ENCODE measurements at regions not wholly inside any gene's neighbourhood (a gene's known extent, or its start where the extent isn't known, plus 50 kb on each side); places are given as distances from the start of the nearest gene placed in this dataset.
"Not testable (repeated sequence)": the region's sequence is repeated elsewhere in the genome, so short reads cannot be mapped to it uniquely, and the experiment has no call there.

DNA sequence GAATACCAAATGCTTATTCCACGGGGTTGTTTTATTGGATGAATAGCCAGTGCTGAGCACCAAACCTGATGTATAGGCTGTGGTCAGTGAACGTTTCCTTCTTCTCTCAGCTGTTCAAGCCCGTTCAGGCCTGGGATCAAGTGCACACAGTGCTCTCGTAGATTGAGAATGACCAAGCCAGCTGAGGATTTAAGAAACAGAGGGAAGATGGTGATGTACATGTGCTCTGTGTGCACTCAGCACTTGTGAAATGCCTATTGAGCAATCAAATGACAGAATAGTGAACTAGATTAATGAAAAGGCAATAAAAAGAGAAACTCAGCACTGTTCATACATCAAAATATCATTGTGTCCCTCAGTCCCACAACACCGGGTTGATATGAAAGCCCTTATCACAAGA is 302.5 kb downstream of the BMPER start:
- no peak for DNase-seq

DNA sequence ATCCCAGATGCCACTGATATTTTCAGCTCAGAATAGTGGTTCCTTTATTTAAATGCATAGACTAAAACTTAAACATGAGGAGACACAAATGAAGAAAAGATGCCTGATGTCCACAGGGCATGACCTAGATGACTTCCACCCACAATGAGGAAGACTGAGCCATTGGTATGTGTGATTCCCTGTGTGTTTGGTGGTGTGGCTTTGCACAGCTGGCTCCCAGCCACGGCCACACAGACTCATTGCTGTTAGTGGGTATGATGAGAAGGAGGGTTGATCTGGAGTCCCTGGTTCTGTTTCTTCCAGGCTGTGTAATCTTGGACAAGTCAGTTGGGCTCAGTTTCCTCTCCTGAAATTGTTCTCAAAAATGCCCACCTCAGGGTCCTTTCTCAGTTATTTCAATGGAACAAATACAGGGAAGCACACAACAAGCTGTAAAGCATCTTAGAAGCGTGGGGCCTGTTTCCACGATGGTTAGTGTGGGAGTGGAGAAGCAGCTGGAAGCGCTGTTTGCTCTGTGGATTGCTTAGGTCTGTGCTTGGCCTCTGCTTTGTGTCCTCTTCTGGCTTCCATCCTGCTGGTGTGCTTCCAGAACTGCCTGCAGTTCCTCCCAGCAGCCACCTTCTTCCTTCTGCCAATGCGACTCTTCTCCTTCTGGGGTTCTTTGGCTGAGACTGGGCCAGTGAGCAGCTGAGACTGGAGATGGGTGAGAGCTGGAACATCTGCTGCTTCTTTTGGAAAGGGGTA is 303.7 kb downstream of the BMPER start:
- peak; percentile 27 for DNase-seq

DNA sequence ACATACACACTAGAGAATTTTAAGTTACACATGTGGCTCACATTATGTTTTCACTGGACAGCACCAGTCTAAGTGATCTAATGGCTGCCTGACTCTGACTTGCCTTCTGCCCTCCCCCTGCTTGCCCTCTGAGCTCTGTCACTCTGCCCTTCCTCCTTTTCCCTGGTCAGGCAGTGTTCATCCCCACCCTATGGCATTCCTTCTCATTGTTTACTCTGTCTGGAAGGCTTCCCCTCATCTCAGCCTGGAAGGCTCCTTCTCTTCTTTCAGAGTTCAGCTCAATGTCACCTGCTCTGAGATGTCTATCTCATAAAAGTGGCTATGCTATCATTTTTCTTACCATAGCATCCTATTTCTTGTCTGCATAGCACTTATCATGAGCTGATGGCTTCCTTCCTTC is 305.7 kb downstream of the BMPER start:
- no peak for DNase-seq

DNA sequence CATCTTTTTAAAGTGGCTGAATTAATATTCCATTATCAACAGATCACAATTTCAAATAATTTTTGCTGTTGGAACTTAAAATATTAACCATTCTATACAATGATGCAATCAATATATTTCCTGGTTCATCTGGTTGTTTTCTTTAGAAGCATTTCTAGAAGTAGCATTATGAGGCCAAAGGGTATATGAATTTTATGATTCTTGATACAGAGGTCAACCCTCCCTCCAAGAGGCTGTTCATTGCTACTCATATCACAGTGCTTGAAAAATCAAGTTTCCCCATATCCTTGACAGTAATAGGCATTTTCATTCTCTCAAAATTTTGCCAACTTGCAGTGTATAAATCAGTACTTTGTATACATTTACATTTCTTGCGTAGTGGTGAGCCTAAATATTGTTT is 312.6 kb downstream of the BMPER start:
- no peak for DNase-seq

DNA sequence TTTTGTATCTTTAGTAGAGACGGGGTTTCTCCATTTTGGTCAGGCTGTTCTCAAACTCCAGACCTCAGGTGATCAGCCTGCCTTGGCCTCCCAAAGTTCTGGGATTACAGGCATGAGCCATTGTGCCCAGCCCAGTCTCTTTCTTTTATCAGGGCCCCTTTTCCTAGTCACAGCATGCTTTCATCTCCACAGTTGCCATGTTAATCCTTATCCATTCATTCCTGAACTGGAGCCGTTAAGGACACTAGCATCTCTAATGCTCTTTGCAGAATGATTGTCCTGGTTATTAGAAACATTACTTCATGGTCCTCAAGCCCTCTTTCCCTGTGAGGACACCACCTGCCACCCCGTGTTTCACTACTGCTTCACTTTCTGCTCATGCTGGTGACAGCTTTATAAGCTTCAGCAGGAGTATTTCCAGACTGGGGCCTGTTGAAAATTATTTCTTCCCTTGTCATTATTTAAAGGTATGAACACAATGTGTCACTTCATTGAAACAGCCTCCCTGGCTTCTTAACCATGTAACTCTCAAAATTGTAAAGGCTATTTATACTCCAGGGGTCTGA is 313.9 kb downstream of the BMPER start:
- DNase-seq, result no peak

DNA sequence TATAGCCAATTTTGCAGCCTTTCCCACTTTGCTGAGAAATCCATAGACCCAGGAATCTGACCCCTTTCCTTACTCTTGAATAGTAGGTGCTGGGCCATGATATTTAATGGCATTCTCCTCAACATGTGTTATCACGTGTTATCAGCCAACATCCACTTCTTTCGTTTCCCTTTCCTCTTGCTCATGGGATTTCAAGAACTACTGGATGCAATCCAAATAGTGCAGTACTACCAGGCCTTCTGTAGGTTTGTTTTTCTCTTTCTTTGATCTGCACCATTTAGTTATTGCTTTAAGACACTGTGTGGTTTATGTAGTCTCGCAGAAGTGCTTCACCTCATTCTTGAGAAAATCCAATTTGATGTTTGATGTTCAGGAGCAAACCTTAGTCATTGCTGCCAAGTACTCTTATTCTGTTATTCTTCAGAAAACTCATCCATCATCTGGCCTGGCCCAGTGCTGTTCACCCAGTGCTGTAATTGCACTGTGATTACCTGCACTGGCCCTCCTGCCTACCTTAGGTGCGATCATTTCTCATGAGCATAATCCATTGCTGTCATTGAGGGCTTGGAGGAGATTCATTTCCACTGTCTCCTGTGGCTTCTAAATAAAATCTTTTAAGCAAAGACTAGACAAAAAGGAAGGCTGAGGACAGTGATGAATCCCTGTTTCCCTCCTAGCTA is 315.3 kb downstream of the BMPER start:
- DNase-seq, result no peak

DNA sequence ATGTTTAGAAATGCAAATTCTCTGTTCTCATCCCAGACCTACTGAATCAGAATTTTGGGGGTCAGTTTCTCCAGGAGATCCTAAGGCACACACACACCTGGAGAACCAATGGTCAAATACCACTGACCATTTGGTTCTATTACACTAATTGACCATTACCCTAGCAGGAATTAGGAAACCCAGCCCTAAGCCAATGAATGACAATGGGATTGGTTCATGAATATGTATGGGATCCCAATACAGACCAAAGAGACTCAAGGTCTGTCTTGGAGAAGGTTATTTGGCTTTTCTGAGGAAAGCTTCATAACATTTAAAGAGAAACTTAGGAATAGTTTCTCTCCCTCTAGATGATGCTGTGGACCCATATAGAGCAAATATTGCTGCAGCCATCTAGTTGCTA is 317.0 kb downstream of the BMPER start:
- DNase-seq, result no peak

DNA sequence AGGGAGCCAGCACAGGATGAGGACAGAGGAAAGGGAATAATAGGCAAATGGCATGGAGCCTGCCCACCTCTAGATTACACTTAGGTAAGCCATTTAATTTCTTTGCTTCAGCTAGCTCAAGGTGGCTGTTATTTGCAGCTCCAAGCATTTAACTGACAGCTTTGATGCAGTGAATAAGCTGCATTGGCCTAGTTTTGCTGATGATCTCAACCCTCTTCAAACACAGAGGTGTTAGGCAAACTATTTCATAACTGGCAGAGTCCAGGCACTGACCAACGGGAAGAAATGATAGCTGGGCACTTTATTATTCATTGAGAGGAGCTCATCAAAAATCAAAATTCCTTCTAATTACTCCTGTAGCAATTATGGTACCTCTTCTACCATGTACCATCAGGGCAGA is 317.4 kb downstream of the BMPER start:
- DNase-seq, result no peak

DNA sequence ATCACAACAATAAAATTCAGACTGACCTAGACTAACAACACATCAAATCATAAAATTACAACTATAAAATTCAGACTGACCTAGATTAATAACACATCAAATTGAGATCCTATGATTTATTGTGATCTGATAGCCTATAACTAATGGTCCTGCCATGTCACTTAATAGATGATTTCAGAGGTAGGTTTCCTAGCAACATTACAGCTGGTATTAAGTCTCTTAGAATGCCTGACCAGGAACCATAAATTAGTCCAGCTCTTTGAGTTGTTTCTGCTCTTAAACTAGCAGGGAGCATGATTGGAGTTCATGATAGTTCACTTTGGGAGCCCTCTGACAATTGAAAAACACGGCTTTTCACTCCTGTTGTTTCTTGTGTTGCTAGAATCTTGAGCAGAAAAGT is 318.9 kb downstream of the BMPER start:
- no peak for DNase-seq

DNA sequence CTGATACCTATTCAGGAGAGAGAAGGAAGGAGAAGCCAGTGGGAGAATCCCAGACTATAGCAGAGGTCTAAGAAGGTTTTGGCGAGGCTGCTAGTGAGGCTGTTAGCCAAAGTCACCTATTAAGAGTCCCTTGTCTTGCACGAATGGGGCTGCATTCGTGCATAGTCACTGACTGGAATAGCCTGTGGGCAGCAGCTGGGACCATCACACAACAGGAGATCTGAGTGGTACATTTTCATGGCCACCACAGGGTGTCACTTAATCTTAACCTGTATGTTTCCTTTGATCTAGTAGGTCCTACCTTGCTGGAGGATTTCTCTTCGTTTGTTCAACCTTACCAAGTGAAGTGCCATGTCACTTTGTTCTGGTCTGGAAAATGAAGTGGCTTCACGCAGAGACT is 319.9 kb downstream of the BMPER start:
- no peak for DNase-seq

DNA sequence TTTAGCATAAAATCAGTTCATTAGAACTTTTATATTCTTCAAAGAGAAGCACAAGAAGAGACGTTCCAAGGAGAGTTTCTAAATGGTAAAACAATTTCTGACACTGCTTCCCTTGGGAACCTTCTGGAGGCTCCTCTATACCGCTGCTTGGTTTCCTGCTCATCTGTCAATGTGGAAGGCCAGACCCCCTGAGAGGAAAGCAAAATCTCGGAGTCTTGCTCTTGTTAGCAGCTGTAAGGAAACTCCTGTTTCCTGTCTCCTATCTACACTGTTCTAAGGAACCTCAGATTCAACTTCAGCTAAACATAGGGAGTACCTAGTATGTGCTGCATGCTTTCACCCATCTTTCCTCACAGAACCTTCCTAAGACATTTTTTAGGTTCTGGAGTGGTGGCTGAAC is 322.2 kb downstream of the BMPER start:
- DNase-seq, result no peak

DNA sequence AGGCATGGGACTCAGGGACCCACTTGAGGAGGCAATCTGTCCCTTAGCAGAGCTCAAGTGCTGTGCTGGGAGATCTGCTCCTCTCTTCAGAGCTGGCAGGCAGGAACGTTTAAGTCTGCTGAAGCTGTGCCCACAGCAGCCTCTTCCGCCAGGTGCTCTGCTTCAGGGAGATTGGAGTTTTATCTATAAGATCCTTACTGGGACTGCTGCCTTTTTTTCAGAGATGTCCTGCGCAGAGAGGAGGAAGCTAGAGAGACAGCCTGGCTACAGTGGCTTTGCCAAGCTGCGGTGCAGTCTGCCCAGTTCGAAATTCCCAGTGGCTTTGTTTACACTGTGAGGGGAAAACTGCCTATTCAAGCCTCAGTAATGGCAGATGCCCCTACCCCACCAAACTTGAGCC is 329.8 kb downstream of the BMPER start:
- not testable (repeated sequence) for DNase-seq

DNA sequence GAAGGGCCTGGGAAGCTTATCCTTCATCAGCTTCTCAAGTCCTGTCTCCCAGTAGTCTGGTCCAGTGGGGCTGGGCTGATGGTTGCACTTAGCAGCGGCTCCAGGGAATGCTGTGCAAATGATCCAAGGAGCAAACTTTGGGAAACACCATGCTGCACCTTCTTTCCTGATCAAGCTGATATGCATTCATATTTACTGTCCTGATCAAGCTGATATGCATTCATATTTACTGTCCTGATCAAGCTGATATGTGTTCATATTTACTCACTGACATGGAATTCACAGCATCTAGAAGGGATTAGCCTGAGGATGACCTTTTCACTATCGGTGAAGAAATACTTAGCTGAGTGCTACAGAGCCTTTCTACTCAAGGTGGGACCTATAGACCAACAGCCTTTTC is 330.7 kb downstream of the BMPER start:
- no peak for DNase-seq

DNA sequence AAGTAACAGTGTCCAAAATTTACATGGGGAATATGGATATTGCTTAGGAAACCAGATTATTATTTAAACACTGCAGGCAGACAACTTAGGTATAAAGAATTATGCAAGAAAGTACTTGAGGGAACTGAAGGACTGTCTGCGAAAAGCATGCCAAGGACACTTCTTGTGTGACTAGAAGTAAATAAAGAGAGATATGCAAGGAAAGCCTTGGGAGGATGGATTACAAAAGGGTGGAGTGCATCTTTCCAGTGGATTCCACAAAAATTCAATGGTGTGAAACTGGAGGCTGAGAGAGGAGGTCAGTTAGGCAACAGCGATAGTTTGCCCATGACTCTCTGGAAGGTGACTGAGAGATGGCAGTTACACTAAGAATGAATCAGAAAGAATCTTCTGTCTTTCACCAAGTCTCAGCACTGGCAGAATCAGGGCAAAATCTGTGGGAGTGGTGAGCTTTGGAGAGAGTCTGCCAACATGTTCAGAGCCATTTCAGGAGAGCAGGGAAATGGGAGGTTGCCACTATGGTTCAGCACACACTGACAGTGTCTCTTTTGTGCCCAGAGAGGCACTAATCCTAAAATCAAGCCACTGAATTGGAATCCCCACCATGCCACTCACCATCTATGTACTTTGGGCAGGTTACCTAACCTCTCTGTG is 331.6 kb downstream of the BMPER start:
- no peak for DNase-seq

DNA sequence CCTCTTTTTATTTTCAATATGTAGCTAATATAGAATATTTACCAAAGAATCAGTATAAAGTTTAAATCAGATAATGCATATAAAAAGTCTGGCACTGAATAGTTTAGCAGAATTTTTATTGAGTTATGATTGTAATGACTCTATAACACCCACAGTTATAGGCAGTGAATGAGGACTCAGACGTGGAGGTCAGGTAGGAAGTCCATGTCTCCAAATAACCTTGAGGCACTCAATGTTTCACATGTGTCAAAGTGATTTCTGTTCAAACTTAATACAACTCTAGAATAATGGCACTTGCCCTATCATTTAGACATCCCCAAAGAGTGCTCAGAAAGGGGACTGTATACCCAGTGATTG is 332.1 kb downstream of the BMPER start:
- DNase-seq, result no peak

DNA sequence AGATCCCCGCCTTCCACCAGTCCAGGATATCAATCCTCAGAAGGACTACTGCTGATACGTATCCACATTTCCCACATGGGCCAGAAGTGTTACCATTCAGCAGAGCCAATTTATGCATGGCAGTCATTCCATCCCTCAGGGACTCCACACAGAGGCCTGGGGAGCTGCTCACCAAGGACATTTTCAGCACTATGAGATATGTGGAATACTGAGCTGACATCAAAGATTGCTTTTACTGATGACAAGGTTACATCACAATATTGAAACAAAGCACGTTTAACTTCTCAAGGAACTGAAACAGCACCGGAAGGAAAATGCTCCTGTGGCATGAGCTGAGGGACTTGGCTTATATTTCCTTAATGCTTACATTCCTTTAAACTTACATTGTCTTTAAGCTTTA is 335.1 kb downstream of the BMPER start:
- no peak for DNase-seq

DNA sequence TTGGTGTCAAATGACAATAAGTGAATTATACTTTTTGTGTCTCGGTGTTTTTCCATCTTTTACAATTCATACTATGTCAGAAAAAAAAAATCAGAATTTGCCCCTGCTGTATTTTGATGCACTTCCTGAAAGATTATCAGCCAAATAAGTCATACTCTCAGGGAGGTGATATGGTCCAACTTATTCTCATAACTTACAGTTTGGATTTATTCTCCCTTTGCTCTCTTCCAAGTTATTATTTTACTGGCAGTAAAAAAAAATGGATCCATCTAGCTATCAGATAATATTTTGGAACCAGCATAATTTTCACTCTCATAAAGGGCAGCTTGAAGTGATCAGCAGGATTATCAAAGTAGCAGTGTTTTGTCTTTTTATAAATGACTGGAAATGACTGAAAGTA is 337.1 kb downstream of the BMPER start:
- DNase-seq, result no peak

DNA sequence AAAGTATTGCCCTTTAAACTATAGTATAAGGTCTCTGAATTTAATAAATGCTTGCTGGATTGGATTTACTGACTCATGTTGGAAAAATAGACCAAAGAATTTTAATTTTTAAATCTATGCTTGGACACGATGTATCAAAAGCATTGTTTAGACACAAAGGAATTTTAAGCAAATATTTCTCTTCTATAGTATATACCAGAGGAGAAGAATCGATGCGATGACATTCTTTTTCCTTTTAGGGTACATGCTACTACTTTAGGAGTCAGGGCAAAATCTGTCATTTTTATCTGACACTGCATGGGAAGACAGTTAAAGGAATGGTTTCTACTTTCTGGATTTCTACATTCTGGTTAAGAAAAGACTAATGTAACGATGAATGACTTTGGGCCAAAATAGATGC is 339.9 kb downstream of the BMPER start:
- no peak for DNase-seq

DNA sequence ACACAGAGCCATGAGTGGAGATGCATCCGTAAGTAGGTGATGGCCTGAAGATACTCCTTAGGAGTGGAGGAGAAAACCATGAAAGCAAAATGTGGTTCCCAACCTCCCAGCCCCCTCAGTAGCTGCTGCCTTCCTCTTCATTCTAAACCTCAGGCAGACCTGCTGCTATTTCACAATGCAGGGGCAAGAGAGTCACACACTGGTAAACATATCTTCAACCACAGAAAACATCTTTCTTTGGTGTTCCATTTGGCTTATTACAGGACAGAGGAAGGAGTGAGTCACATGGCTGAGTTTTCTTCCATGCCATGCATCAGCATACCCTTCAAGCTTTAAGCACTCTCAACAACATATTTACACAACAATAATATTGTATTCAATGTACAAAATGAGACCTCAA is 342.1 kb downstream of the BMPER start:
- DNase-seq, result no peak

DNA sequence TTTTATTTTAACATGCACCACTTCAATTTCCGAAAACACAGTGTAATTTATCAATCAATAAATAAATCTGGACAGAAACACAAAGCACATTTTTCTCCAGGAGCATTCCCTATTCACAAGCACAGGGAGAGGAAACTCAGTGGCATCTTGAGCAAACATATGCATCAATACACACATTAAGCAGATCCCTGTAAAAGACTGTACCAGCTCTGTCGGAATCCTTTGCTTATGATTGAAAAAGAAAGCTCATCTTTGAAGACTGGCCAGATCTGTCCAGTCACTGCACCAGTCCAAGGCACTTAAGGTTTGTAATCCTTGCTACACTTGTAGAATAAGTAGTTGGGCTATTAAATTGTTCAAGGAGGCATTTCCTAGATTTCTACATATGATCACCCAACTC is 343.9 kb downstream of the BMPER start:
- no peak for DNase-seq

DNA sequence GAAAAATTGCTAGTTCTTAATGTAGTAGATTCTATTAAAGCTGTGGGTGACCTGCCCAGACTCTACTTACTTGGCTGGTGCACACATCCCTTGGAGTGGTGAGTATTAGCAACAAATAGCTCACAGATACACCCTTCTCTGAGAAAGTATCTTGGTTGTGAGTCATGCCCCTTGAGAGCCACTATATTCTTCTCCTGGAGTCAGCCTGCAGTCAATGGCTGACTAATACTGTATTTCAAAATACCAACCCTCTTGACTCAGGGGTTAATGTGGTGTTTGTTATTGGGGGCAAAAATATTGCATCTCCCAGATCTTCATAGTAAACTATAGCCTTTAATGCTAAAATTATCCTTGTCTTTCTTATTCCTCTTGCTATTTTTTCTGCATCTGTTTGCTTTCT is 354.9 kb downstream of the BMPER start:
- DNase-seq, result peak; percentile 63

DNA sequence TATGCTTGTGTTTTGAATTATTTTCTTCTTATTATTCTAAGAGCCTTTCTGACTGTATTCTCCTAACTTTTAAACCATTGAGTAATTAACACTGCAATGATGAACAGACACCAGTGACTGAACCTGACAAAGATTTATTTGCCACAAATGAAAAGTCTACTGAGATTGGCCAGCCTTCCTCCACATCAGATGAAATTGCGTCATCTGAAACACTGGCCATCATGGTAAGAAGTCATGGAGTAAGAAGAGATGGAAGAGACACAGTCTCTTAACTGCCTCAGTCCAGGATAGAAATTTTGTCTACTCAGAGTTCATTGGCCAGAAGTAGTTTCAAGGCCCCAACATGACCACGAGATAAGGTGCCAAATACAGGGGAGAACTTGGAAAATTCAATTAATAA is 357.8 kb downstream of the BMPER start:
- DNase-seq, result no peak

DNA sequence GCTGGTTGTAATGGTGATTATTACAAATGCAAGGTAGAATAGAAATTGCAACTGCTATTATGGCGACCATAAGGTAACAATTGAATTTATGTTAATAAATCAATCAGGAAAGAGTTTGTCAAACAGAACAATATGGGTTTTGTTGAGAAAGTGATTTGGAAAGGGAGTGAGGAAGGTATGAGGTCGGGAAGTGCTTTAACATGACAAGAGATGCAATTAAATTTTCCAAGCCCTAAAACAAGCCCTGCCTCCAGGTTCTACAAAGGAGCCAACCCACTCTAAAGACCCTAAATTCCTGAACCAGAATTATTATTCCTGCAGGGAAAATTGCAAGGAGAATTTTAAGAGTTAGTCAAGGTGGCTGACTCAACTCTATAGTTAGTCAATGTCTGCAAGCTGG is 363.7 kb downstream of the BMPER start:
- no peak for DNase-seq
